Activated effector memory CD4-positive, alpha-beta T cell treated with anti-CD3 and anti-CD28 coated beads, Interleukin-2, amount 50 U/mL, for 16 hours (primary cell): ENCODE measurements at regions not wholly inside any gene's neighbourhood (a gene's known extent, or its start where the extent isn't known, plus 50 kb on each side); places are given as distances from the start of the nearest gene placed in this dataset.
"Not testable (repeated sequence)": the region's sequence is repeated elsewhere in the genome, so short reads cannot be mapped to it uniquely, and the experiment has no call there.

ENCODE experiments used
- DNase-seq: peaks from one replicate; pipeline ENCODE4 v3.0.0-alpha.2; 2020

GRCh38 chr11:86144846-86145245 is 76.0 kb upstream of the PICALM start:
- no peak for DNase-seq

GRCh38 chr11:86144087-86144486 is 75.2 kb upstream of the PICALM start:
- DNase-seq = not testable (repeated sequence)

DNA sequence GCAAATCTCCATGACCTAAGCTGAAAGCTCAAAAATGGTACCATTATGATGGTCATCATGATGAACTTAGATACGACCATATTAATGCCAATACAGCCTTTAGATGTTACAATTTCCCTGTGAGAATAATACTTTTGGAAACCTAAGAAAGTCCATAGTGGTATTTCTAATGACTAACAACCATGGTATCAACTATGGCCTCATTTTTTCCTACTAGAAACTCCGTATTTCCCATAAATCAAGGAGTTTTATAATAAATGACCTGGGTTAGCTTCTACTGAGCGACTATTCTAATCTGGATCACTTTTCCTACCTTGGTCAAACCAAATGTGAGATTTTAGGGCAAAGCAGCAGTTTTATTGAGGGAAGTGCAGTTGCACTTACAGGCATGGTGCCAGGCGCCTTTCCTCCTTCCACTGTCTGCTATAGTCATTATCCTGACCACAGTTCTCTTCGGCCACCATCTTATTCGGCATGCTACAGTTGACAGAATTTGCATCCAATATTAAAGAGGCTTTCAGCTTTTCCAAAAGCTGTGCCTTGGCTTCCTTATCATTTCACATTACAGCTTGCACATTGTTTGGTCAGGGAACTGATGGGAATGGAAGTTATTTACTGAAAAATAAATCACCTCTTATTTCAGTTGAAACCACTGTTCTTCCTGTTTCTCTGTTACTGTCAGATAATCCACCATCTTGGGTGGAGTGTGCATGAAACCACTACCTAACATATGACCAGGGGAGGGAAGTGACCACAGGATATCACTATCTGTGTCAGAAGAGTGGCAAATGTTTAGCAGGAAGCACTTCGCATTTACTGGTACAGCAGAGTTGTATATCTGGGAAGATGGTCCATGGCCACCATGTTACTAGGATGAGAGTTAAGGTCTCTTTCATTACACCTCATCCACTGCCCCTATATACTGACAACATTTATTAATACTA is 74.5 kb upstream of the PICALM start:
- DNase-seq = no peak

DNA sequence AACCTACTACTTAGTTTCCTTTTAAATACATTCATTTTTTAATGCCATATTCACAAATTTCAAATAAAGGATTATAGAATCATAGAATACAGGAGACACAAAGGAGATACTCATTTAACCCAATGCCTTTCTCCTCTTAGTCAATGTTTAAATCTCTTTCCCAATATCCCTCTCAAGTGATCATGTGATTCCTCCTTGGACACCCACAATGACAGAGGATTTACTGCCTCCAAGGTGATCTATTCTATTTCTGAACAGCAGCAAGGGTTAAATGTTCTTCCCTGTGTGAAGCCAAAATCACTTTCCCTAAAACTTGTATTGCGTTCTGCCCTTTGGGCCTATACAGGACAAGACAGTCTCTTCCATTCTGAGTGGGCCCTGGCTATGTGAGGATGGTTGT is 73.3 kb upstream of the PICALM start:
- no peak for DNase-seq

DNA sequence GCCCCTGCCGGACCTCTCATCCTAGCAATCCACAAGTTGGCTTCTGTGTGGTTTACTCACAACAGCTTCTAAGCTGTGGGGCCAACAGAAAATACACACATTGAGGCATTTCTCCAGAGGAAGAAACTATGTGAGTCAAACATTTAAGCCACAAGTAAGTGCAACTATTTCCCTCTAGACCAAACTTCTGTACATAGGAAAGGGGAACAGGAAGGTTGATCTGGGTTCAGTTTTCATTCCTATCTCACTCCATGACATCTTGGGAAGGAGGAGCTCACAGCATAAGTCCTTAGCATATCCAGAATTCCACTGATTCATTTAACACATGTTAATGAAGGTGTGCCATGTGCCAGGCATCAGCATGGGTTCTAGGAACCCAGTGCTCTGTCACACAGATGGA is 72.8 kb upstream of the PICALM start:
- no peak for DNase-seq

- no peak for DNase-seq
These were observed 71.6 kb upstream of the PICALM start for GRCh38 chr11:86140334-86140990.

- DNase-seq = no peak
These were observed 70.1 kb upstream of the PICALM start for GRCh38 chr11:86138958-86139357.

GRCh38 chr11:86136538-86136937 is 67.7 kb upstream of the PICALM start:
- no peak for DNase-seq

DNA sequence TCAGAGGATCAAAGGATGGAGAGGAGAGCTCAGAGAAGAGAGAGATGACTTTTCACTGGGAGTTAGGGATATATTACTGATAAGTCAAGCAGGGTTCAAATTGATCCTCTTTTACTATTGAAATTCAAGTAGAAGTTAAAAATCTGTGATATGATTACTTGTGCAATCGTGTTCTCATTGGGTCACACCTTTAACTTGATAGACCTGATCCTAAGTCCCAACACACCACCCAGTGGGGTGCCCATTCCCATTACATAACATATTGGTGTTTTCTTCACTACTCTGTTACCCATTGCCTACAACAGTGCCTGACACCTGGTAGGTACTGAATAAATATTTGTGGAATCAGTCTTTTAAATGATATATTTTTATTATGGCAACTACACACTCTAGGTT is 66.4 kb upstream of the PICALM start:
- no peak for DNase-seq

- DNase-seq = no peak
These were observed 65.9 kb upstream of the PICALM start for GRCh38 chr11:86134580-86135318.

DNA sequence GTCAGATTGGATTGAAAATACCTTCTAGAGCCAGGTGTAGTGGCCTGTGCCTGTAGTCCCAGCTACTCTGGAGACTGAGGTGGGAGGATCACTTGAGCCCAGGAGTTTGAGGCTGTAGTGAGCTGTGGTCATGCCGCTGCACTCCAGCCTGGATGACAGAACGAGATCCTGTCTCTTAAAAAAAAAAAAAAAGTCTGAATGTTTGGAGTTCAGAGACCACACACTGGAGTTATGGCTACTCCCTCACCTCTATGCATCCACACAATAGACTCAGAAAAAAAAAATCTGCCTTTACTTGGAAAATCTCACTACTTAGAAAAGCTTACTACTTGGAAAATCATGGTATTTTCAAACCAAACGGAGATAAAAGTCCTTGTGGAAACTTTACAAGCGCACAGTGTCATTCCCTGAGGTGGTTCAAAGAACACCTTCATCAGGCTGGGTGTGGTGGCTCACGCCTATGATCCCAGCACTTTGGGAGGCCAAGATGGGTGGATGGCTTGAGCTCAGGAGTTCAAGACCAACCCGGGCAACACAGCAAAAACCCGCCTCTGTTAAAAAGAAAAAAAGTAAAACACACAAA is 63.9 kb upstream of the PICALM start:
- no peak for DNase-seq

DNA sequence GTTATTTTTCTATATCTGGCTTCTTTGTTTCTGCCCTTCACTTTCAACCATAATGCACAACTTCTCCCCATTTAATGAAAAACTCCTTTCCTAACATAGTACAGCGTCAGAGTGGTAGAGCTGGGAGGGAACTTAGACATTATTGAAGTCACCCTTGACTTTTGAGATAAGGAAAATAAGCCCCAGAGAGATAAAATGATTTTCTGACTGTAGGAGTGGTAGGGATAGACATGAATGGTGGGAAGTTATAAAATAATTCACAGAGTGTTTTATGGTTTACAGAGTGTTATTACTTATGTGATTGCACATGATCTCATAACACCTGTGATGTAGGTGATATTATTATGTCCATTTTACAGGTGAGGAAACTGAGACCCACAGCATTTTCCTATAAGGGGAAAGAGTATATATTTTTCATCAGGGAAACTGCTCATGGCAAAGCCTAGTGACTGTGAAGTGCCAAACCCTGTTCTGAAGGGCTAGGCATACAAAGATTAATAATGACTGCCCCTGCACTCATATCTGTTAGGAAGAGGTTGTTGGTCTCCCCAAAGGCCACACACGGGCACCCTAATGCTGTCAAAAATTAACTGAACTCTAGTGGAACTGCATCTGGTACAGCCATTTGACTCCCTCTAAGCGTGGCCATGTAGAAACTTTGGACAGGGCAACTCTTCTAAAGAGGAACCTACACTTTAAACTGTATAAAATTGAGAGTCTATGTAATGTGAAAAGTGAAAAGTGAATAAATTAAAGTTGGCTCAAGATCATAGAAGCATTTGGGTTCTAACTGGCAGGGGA is 61.1 kb upstream of the PICALM start:
- DNase-seq = no peak

DNA sequence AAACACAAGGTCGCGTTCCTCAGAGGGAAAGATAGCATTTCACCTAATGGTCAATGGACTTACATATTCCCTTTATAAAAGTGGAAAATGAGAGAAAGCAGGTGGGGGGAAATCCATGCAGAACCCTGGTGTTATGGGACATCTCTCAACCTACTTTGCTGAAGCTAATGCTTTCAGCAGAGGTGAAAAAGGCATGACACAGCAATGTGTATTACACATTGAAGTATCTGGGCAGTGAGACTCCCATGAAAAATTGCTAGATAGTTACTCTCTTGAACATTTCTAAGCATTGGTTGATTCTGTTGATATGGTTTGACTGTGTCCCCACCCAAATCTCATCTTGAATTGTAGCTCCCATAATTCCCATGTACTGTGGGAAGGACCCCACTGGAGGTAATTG is 60.0 kb upstream of the PICALM start:
- DNase-seq = no peak

DNA sequence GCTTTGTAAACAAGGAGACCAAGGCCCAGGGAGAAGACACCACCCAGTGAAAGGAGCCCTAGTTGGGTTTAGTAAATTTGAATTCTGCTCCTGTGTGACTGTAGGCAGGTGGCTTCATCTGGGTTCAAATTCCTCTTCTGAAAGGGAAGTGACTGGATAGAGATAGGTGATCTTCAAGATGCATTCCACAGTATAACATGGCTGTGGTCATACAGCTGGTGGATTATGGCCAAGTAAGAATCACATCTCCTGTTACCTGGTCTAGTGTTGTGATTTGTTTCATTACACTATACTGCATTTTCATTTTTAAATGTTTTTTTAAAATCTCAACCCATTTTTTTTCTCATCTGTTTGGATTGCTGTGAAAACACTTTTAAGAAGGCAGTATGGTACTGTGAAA is 58.0 kb upstream of the PICALM start:
- no peak for DNase-seq

DNA sequence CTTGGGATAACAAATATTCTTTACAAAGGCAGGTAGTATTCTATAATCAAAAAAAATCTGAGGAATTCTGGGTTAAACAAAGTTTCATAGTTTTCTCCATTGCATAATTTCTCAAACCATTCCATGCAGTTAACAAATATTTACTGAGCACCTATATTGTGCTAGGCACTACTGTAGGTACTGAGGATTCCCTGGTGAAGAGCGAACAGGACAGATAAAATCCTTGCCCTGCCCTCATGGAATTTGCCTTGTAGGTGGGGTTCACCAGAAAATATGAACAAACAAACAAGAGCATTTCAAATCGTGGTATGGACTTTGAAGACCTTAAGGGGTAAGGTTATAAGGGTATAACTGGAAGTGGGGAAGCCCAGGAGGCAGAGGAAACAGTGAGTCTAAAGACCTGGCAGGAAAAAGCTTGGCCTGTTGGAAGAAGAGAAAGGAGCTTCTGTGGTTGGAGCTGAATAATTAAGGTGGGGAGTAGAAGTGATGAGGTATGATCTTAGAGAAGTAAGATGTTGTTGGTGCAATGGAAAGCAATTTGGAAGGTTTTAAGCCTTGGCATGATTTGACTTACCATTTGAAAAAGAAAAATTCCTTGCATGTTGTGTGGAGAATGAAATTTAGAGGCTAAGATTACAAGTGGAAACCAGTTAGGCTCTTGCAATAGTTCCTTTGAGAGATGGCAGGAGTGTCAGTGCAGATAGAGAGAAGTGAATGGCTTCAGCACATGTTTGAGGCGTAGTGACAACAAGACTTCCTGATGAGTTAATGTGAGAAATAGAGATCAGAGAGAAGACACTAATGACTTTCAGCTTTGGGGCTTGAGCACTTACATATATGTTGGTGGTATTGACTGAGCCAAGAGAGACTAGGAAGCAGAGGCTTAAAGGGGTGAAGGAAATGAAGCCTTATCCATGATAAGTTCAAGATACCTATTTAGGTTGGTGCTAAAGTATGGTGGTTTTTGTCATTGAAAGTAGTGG is 55.7 kb upstream of the PICALM start:
- no peak for DNase-seq

- DNase-seq = no peak
These were observed 53.9 kb upstream of the PICALM start for GRCh38 chr11:86122773-86123172.

- no peak for DNase-seq
These were observed 51.9 kb upstream of the PICALM start for GRCh38 chr11:86120807-86121206.

DNA sequence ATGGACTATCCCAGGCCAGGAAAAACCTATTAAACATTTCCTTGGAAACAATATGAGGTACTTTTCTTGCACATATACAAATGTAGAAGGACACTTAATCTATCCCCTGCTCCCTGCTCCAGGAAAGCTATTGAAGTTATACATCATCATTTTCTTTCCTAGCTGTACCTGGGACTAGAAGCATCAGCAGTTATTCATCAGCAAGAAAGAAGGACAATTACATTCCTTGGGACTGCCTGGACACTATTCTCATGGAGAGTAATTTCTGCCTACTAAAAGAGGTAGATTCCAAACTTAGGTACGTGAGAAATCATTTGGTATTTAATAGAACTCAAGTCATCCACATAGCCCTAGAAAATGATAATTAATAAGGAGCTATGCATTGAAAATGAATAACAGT is 51.0 kb upstream of the PICALM start:
- DNase-seq = no peak

- DNase-seq = no peak
These were observed 50.2 kb upstream of the PICALM start for GRCh38 chr11:86119077-86119476.
